T47D (cell line): ENCODE measurements at regions not wholly inside any gene's neighbourhood (a gene's known extent, or its start where the extent isn't known, plus 50 kb on each side); places are given as distances from the start of the nearest gene placed in this dataset.

Experiments used
- DNase-seq, 2 experiments: peaks; one replicate each; pipeline versions ENCODE4 v3.0.0 to v3.0.0-alpha.2; 2011 to 2012; ENCODE audit warnings: low read depth in 1 of 2, low spot score in 1 of 2
- JUND ChIP-seq: IDR thresholded peaks from 2 replicates; pipeline ENCODE4 v1.6.1; 2012; ENCODE audit warnings: low read depth
- in situ Hi-C: cut with HindIII; loops from 2 replicates; pipeline ENCODE4 v1.10.0; 2016; ENCODE audit warnings: low sequenced_read_pairs, low pct_unique_long_range_greater_than_20kb

- no peak for DNase-seq
- in situ Hi-C loops: no loop called here
- TF ChIP-seq JUND: no peak
Observed at GRCh38 chrX:13120017-13120416, 75.6 kb upstream of the FAM9C start.

DNA sequence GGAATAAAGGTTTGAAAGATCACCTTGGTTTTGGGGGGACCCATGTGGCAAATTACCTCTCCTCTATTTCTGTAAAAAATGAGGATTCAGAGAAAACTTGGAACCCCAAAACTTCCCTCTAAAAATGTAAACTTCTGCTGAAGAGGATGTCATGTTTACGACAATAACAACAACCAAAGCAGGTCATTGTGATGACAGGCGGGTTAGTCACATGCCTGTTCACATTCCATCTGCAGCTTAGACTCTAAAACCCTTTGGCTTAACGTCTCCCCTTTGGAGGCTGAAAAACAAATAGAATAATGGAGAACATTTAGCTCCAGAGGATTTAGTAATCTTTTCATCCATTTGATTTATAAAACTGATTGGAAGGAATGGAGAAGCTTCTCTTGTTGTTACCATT lies 75.0 kb upstream of the FAM9C start:
- DNase-seq: no peak
- in situ Hi-C loops: no loop called here

DNA sequence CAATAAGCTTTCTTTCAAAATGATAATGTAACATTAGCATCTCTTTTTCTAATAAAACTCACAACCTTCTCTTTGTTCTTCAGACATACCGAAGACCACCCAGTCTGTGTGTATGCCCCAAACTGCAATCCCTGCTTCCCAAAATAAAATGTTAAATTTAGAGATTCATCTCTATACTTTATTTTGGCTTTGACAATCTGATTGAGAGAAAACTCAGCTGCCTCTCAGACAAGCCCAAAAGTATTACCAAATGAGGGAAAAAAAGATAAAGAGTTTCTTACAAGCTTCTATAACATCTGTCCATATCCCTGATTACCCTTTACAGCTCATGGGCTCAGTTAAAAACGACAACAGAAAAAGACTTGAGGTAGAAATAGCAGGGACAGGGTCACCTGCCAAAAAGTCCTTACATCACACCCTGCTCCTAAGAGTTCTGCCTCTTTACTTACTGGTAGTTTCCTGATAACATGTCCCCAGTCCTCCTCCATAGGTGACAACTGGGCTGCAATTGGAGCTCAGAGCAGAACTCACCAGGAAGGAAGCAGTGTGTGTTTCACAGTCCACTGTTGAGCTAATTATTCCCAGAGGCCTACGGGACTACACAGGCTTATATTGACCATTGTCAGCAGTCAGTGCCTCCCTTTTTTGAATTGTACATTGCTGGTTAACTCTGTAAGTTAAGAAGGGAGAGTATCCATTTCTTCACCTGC lies 70.9 kb upstream of the FAM9C start:
- TF ChIP-seq JUND: no peak
- DNase-seq: no peak
- in situ Hi-C loops: no loop called here

More for the DNA sequence above, 75.0 kb upstream of the FAM9C start:
- TF ChIP-seq JUND: no peak

GRCh38 chrX:13112499-13112898 lies 68.1 kb upstream of the FAM9C start:
- TF ChIP-seq JUND: no peak
- in situ Hi-C loops: no loop called here
- no peak for DNase-seq

DNA sequence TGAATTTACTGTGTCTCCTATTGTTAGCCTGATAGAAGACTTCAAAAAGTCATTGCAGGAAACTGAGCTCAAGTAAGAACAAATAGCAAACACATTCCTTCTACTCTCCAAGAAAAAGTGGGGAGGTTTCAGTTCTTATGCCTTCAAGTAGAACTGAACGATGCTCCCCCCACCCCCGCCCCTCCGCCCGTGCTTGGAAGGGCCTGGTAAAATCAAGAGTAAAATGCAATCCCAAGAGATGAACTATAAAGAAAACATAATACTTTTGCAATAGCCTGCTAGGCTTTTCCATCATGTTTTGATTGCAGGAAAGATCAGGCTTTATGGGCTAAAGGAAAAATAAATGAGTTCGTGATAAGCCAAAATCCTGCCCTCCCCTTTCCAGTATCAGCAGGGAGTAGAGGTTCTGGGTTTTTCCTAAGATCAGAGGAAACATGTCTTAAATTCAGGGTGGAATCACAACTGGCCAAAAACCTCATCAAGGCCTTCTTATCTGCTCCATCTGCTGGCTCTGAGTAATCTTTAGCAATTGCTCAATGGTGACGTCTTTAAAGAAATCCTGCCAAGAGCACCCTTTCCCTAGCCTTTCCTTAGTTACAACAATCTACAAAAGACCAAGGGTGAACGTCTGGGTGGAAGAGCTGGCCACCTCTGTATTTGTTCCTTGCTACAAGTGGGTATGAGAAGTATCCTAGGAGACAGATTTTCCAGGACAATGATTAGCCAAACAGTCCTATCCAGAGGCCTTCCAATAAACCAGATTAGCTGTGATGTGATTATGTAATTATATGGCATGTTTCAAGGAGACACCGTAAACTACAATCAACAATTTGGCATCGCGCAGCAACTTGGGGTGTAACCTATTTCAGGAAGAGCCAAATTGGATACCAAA lies 66.3 kb upstream of the FAM9C start:
- in situ Hi-C loops: no loop called here
- TF ChIP-seq JUND: no peak
- DNase-seq: no peak

DNA sequence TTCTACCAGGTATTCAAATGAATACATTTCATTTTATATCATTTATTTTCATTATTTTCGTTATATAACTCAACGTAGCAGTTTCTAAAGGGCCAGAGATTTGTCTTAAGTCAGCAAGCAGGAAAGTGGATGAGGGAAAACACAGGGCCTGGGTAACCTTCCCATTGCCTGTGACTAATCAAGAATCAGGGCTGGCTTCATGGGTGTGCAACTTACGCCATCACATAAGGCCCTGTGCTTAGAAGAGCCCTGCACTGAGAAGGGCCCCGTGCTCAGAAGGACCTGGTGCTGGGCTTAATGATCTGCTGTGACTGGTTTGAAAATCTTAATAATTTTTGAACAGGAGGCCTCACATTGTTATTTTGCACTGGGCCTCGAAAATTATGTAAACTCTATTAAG lies 65.4 kb upstream of the FAM9C start:
- in situ Hi-C loops: no loop called here
- no peak for TF ChIP-seq JUND
- no peak for DNase-seq

DNA sequence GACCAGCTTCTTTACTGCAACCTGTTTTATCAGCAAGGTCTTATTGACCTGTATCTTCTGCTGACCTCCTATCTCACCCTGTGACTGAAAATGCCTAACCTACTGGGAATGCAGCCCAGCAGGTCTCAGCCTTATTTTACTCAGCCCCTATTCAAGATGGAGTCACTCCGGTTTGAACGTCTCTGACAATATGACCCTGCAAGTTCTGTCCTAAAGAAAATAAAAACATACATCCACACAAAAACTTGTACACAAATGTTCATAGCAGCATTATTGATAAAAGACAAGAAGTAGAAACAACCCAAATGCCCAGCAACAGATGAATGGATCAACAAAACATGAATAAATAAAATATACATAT lies 59.5 kb upstream of the FAM9C start:
- in situ Hi-C loops: no loop called here

DNA sequence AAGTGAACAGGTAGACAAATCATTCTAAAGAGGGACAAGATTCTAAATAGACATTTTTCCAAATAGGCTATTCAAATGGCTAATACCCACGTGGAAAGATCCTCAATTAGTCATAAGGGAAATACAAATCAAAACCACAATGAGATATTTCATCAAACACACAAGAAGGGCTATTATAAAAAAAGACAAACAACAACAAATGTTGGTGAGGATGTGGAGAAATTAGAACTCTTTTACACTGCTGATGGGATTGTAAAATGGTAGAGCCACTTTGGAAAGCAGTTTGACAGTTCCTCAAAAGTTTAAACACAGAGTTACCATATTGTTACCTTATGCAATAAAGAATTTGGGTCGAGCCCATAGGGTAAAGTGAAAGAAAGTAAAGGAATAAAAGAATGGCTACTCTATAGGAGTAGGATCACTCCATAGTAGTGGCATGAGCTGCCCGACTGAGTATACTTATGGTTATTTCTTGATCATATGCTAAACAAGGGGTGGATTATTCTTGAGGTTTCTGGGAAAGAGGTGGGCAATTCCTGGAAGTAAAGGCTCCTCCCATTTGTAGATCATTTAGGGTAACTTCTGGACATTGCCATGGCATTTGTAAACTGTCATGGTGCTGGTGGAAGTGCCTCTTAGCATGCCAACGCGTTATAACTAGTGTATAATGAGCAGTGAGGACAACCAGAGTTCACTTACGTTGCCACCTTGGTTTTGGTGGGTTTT lies 58.9 kb upstream of the FAM9C start:
- in situ Hi-C loops: no loop called here
- DNase-seq: no peak
- TF ChIP-seq JUND: no peak

More for the DNA sequence above, 59.5 kb upstream of the FAM9C start:
- no peak for DNase-seq
- no peak for TF ChIP-seq JUND

DNA sequence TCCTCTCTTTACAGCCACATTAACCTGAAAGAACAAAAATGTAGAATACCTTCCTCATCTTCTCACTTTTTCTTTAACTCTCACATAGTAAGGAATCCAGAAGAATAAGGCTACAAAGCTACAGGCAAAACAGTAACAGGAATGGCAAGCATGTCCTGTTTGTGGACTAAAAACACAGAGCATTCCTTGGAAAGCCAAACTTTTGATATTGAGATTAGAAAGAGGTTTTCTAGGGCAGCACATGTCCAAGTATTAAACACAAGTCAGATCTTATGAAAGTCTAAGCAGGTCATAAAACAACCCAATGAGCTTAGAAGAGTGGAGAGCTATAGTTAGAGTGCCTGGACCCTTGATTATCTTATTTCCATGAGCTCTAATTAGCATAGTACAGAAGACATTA lies 58.2 kb upstream of the FAM9C start:
- no peak for TF ChIP-seq JUND
- peak in 1 of 2 experiments; percentile 46 for DNase-seq
- in situ Hi-C loops: no loop called here

DNA sequence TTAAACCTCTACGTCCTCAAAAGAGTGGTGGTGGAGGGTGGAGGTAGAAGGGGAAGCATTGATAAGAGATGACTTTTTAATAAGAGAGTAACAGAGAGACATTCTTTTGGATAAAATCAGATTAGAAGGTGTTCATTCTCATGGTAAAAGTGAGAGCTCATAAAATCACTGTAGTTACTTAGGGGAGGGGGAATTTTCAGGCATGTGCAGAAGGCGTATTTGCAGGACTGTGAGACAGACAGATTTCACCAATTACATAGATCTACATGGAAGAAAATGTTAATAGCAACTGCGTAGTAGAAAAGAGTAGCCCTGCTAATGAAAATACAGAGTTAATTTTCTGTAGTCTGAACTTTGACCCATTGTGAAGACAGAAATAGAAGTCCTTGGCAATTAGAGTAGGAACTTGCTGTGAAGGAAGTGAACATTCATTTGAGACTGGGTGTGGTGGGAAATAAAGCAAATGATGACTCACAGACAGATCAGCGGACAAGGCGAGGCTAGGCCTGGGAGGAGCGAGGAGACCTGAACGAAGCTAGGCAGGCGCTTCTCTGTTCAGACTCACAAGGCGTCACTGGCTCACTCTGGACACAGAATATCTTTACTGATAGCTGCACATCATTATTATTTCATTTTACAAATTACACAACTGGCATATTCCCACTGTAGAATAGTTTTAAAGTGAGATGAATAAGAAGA lies 57.2 kb upstream of the FAM9C start:
- no peak for TF ChIP-seq JUND
- no peak for DNase-seq
- in situ Hi-C loops: no loop called here

- DNase-seq: no peak
- TF ChIP-seq JUND: no peak
- in situ Hi-C loops: no loop called here
Observed at GRCh38 chrX:13099121-13099520, 54.7 kb upstream of the FAM9C start.

DNA sequence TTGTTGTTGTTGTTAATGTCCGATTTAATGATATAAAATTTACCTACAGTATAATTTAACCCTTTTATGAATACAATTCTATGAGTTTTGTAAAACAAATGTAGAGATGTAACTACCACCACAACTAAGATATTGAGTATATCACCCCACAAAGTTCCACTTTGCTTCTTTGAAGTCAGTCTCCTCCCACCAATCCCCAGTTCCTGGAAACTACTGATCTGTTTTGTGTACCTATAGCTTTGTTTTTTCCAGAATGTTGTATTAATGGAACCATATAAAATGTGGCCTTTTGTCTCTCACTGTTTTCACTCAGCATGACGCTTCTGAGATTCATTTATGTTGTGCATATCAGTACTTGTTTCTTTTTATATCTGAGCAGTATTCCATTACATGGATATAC lies 52.3 kb upstream of the FAM9C start:
- in situ Hi-C loops: no loop called here
- no peak for DNase-seq
- no peak for TF ChIP-seq JUND
